Endothelial cell of umbilical vein (primary cell): ENCODE measurements at regions not wholly inside any gene's neighbourhood (a gene's known extent, or its start where the extent isn't known, plus 50 kb on each side); places are given as distances from the start of the nearest gene placed in this dataset.
"Not testable (repeated sequence)": the region's sequence is repeated elsewhere in the genome, so short reads cannot be mapped to it uniquely, and the experiment has no call there.

ENCODE experiments used
- BruUV-seq: library from RNA; stranded (reverse); fragments of 400-500 nt; replicated peaks from 2 replicates; lab custom pipeline; 2021; lab: Mats Ljungman, UMichigan
- CTCF ChIA-PET: fragments of 300-600, 350-600 bp; sonication (Branson Sonifier 250); formaldehyde crosslinking; loops from one replicate; lab custom pipeline; 2021; ENCODE audit warnings: antibody characterized with exemption, inconsistent platforms; lab: Charles Lee
- POLR2A ChIA-PET: fragments of 300-600, 350-600 bp; sonication (Branson Sonifier 250); formaldehyde crosslinking; loops from one replicate; lab custom pipeline; 2021; ENCODE audit warnings: antibody characterized with exemption, inconsistent platforms; lab: Charles Lee
- DNase-seq: peaks from one replicate; pipeline ENCODE4 v3.0.0-alpha.2; 2011; ENCODE audit warnings: low read depth, low spot score
- FAIRE-seq: peaks from 2 replicates; lab custom pipeline; 2011; peaks lifted over from hg19 to GRCh38; lab: Jason Lieb, UNC
- H2AFZ ChIP-seq: 2 replicates; pipeline ENCODE4 v1.6.0; 2012; ENCODE audit warnings: low read depth, low read length, control low read depth, inconsistent platforms
- H3K27ac ChIP-seq: 2 replicates; pipeline ENCODE4 v1.5.1; 2011; ENCODE audit warnings: low read depth, mild to moderate bottlenecking, control low read depth, low read length, moderate library complexity; ENCODE audit not compliant: insufficient read depth
- H3K27me3 ChIP-seq, 2 experiments: 2 replicates each; pipeline versions ENCODE4 v1.6.0 to v1.6.1; 2011; ENCODE audit warnings: low read length in 2 of 2, mixed read lengths in 1 of 2; ENCODE audit not compliant: control insufficient read depth in 2 of 2, insufficient read depth in 2 of 2
- H3K36me3 ChIP-seq, 2 experiments: 2 replicates in 1 of 2; 3 replicates in 1 of 2; pipeline ENCODE4 v1.5.1; 2011; ENCODE audit warnings: low read length in 2 of 2, mild to moderate bottlenecking in 1 of 2, moderate library complexity in 1 of 2; ENCODE audit not compliant: control insufficient read depth in 2 of 2, insufficient read depth in 2 of 2; ENCODE audit errors: extremely low read depth in 1 of 2
- H3K4me1 ChIP-seq: 3 replicates; pipeline ENCODE4 v1.5.1; 2011; ENCODE audit warnings: mild to moderate bottlenecking, low read length; ENCODE audit not compliant: control insufficient read depth, insufficient read depth; ENCODE audit errors: extremely low read depth
- H3K4me2 ChIP-seq: 2 replicates; pipeline ENCODE4 v1.6.1; 2011; ENCODE audit warnings: low read length, control low read depth, mixed read lengths; ENCODE audit not compliant: insufficient read depth
- H3K4me3 ChIP-seq, 3 experiments: fragments of 200-600 bp in 1 of 3; sonication (generic), shearing (Covaris generic) in 1 of 3; replicated peaks in 1 of 3; 2 replicates each; pipeline ENCODE4 v1.5.1; 2011 to 2016; ENCODE audit warnings: control low read depth in 3 of 3, low read length in 3 of 3, mild to moderate bottlenecking in 2 of 3, inconsistent platforms in 1 of 3, low read depth in 1 of 3, moderate library complexity in 1 of 3; ENCODE audit not compliant: insufficient read depth in 1 of 3
- H3K79me2 ChIP-seq: 2 replicates; pipeline ENCODE4 v1.6.0; 2012; ENCODE audit warnings: low read length, inconsistent platforms; ENCODE audit not compliant: control insufficient read depth, insufficient read depth
- H3K9ac ChIP-seq: replicated peaks from 2 replicates; pipeline ENCODE3; 2011; ENCODE audit warnings: low read length, control low read depth; ENCODE audit not compliant: insufficient read depth; ENCODE audit errors: extremely low read depth
- H3K9me1 ChIP-seq: replicated peaks from 3 replicates; pipeline ENCODE4 v1.6.0; 2011; ENCODE audit warnings: mild to moderate bottlenecking, low read length; ENCODE audit not compliant: control insufficient read depth, insufficient read depth; ENCODE audit errors: extremely low read depth
- H3K9me3 ChIP-seq: replicated peaks from 2 replicates; pipeline ENCODE4 v1.5.1; 2012; ENCODE audit warnings: low read length, inconsistent platforms; ENCODE audit not compliant: control insufficient read depth, insufficient read depth
- H4K20me1 ChIP-seq: replicated peaks from 2 replicates; pipeline ENCODE3; 2011; ENCODE audit warnings: mild to moderate bottlenecking, low read length; ENCODE audit not compliant: control insufficient read depth, insufficient read depth; ENCODE audit errors: extremely low read depth
- EZH2 ChIP-seq: IDR thresholded peaks from 2 replicates; pipeline ENCODE4 v1.6.1; 2012; ENCODE audit warnings: borderline replicate concordance, low read depth, mild to moderate bottlenecking, moderate library complexity, low read length, inconsistent platforms; ENCODE audit not compliant: severe bottlenecking
- FOS ChIP-seq: IDR thresholded peaks from 2 replicates; pipeline ENCODE4 v1.6.1; 2011; ENCODE audit warnings: mild to moderate bottlenecking, low read length, moderate library complexity, borderline replicate concordance; ENCODE audit not compliant: insufficient read depth
- GATA2 ChIP-seq: IDR thresholded peaks from 2 replicates; pipeline ENCODE4 v1.7.0; 2011; ENCODE audit warnings: low read depth, mild to moderate bottlenecking, moderate library complexity, mixed read lengths, low read length; ENCODE audit not compliant: insufficient read length, insufficient read depth
- JUN ChIP-seq: IDR thresholded peaks from 2 replicates; pipeline ENCODE4 v1.6.1; 2011; ENCODE audit warnings: borderline replicate concordance, low read depth; ENCODE audit not compliant: insufficient read length, insufficient read depth
- MYC ChIP-seq: IDR thresholded peaks from one replicate; pipeline ENCODE4 v1.6.1; 2011; ENCODE audit warnings: mild to moderate bottlenecking, low read depth, low read length
- POLR2A ChIP-seq: IDR thresholded peaks from 2 replicates; pipeline ENCODE4 v1.6.1; 2012; ENCODE audit warnings: low read depth, mild to moderate bottlenecking, control low read depth, low read length
- POLR2AphosphoS5 ChIP-seq: IDR thresholded peaks from 2 replicates; pipeline ENCODE4 v1.6.1; 2012; ENCODE audit warnings: low read depth, mild to moderate bottlenecking, control low read depth, low read length, moderate library complexity; ENCODE audit not compliant: insufficient read depth
- dilution Hi-C: fragments of 300-500 bp; cut with MboI; formaldehyde crosslinking; loops from one replicate; pipeline ENCODE4 v1.15.0; 2019; ENCODE audit warnings: low sequenced_read_pairs; ENCODE audit not compliant: extremely low pct_ligation_motif_present
- intact Hi-C: fragments of 100-400 bp; cut with micrococcal nuclease; formaldehyde crosslinking; loops from one replicate; pipeline ENCODE4 v1.10.0; 2022
- TF ChIP-seq, protein P1 (sequence below): IDR thresholded peaks from 2 replicates; pipeline ENCODE4 v1.6.1; 2011; ENCODE audit not compliant: insufficient read depth, insufficient read length
- TF ChIP-seq, protein P2 (sequence below), 2 donors: IDR thresholded peaks; 1 replicate in 1 of 2; 2 replicates in 1 of 2; pipeline ENCODE4 v1.5.1; 2011; ENCODE audit warnings: low read length in 2 of 2, mild to moderate bottlenecking in 2 of 2, moderate library complexity in 2 of 2, control low read depth in 1 of 2, inconsistent platforms in 1 of 2, low read depth in 1 of 2; ENCODE audit not compliant: insufficient read depth in 1 of 2; ENCODE audit errors: extremely low read depth in 1 of 2

DNA sequence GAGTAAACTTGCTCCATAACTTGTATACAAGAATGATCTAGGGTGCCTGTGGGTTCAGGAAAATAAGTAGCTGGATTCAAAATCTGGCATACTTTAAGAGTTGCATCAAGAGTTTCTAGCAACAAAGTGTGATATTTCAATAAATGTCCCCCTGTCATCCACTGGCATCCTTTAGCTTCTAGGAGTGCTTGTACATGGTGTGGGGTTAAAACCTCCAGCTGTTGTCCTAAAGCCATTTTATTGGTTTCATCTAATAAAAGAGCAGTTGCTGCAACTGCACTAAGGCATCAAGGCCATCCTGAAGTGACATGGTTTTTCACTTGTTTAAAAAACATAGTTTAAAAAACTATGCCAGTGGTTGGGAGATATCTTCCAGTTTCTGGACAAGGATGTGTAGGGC is 148.4 kb downstream of the INHBA start:
- CTCF ChIA-PET = no interaction called here
- BruUV-seq = no TSS peak
- intact Hi-C loops = no loop called here

DNA sequence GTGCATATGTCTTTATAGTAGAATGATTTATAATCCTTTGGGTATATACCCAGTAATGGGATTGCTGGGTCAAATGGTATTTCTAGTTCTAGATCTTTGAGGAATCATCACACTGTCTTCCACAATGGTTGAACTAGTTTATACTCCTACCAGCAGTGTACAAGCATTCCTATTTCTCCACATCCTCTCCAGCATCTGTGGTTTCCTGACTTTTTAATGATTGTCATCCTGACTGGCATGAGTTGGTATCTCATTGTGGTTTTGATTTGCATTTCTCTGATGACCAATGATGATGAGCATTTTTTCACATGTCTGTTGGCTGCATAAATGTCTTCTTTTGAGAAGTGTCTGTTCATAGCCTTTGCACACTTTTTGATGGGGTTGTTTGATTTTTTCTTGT is 152.8 kb downstream of the INHBA start:
- H3K4me2 ChIP-seq, H3K9me3 ChIP-seq, H3K9me1 ChIP-seq, dilution Hi-C loops, H3K27me3 ChIP-seq, H3K9ac ChIP-seq, intact Hi-C loops, H3K27ac ChIP-seq, FAIRE-seq, CTCF ChIA-PET, POLR2A ChIA-PET, H3K79me2 ChIP-seq, H2AFZ ChIP-seq, H3K36me3 ChIP-seq, DNase-seq, BruUV-seq, H3K4me3 ChIP-seq, H3K4me1 ChIP-seq, H4K20me1 ChIP-seq: not testable (repeated sequence)

More for the DNA sequence above, 148.4 kb downstream of the INHBA start:
- Histone ChIP-seq H3K27ac (no peak overlapping the region), H3K9ac (no peak overlapping the region), H3K4me1 (no peaks in the 10 kb centered on the region), H2AFZ (no peak overlapping the region), H3K27me3 (no peaks in the 10 kb centered on the region), H4K20me1 (no peaks in the 10 kb centered on the region), H3K9me3 (no peaks in the 10 kb centered on the region), H3K79me2 (no peaks in the 10 kb centered on the region), H3K9me1 (no peaks in the 10 kb centered on the region), H3K4me2 (no peak overlapping the region), H3K4me3 (no peak overlapping the region), H3K36me3 (no peaks in the 10 kb centered on the region)
- POLR2A ChIA-PET = no interaction called here
- no peak for DNase-seq
- dilution Hi-C loops = no loop called here
- no peak for FAIRE-seq
- TF ChIP-seq, protein P1, sequence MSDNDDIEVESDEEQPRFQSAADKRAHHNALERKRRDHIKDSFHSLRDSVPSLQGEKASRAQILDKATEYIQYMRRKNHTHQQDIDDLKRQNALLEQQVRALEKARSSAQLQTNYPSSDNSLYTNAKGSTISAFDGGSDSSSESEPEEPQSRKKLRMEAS = no peak
- TF ChIP-seq POLR2A (no peak), FOS (no peak), GATA2 (no peak), JUN (no peak), EZH2 (no peak), POLR2AphosphoS5 (no peak), MYC (no peak)
- TF ChIP-seq, protein P2, sequence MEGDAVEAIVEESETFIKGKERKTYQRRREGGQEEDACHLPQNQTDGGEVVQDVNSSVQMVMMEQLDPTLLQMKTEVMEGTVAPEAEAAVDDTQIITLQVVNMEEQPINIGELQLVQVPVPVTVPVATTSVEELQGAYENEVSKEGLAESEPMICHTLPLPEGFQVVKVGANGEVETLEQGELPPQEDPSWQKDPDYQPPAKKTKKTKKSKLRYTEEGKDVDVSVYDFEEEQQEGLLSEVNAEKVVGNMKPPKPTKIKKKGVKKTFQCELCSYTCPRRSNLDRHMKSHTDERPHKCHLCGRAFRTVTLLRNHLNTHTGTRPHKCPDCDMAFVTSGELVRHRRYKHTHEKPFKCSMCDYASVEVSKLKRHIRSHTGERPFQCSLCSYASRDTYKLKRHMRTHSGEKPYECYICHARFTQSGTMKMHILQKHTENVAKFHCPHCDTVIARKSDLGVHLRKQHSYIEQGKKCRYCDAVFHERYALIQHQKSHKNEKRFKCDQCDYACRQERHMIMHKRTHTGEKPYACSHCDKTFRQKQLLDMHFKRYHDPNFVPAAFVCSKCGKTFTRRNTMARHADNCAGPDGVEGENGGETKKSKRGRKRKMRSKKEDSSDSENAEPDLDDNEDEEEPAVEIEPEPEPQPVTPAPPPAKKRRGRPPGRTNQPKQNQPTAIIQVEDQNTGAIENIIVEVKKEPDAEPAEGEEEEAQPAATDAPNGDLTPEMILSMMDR (IDR thresholded peaks at IDR 0.05; ENCODE audit: extremely low read depth in 1 of 2, insufficient read depth in 1 of 2, low read depth in 1 of 2, low read length in 2 of 2) = no peak
